ENCODE measurements at regions not wholly inside any gene's neighbourhood (a gene's known extent, or its start where the extent isn't known, plus 50 kb on each side); places are given as distances from the start of the nearest gene placed in this dataset.

DNA sequence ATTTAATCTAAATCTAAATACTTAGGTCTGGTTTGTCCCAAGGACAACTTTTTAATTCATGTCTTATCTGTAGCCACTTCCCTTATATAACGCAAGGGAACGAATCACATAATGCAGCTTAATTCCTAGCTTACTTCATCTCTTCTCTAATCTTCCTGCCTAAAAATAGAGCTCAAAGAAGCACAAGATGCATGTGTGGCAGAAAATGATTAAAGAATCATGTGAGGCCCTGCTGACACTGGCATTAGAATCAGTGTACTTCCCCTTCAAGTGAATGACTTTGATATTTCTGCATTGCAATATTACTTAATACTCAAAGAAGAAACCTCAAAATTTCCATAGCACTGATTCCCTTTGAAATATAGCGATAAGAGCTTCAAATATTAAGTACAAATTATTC, 317.9 kb upstream of the FTMT start:
- Histone ChIP-seq H3K9ac (ENCODE audit: low read depth, low read length) (no peak overlapping the region), H3K9me3 (ENCODE audit: insufficient read depth, low read depth, low read length) (no peaks in the 10 kb centered on the region), H3K27me3 (ENCODE audit: insufficient read depth, low read length) (no peaks in the 10 kb centered on the region), H3K4me1 (ENCODE audit: insufficient read depth, low read length) (no peaks in the 10 kb centered on the region), H3K4me3 (ENCODE audit: low read length) (no peak overlapping the region), H3K27ac (ENCODE audit: low read length) (no peak overlapping the region), H3K36me3 (ENCODE audit: insufficient read depth, low read depth, low read length) (no peaks in the 10 kb centered on the region)

GRCh38 chr5:121550989-121551388, 300.7 kb upstream of the FTMT start:
- Histone ChIP-seq H3K9me3 (ENCODE audit: insufficient read depth, low read depth, low read length) (no peaks in the 10 kb centered on the region), H3K4me1 (ENCODE audit: insufficient read depth, low read length) (no peaks in the 10 kb centered on the region), H3K9ac (ENCODE audit: low read depth, low read length) (no peak overlapping the region), H3K4me3 (ENCODE audit: low read length) (no peak overlapping the region), H3K27ac (ENCODE audit: low read length) (no peak overlapping the region), H3K27me3 (ENCODE audit: insufficient read depth, low read length) (no peaks in the 10 kb centered on the region), H3K36me3 (ENCODE audit: insufficient read depth, low read depth, low read length) (no peaks in the 10 kb centered on the region)

DNA sequence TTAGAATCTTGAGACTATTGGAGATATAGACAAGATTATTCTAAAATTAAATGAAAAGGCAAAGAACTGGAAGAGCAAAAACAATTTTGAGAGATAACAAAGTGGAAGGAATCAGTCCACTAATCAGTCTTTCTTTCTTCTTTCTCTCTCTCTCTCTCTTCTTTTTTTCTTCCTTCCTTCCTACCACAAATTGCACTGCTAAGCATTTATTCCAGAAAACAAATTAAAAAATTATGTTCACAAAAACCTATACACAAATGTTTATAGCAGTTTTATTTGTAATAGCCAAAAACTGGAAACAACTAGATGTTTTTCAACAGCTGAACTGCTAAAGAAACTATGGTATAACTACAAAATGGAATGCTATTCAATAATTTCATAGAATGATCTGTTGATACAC, 291.9 kb upstream of the FTMT start:
- Histone ChIP-seq H3K9me3 (ENCODE audit: insufficient read depth, low read depth, low read length) (no peaks in the 10 kb centered on the region), H3K27me3 (ENCODE audit: insufficient read depth, low read length) (no peaks in the 10 kb centered on the region), H3K4me3 (ENCODE audit: low read length) (no peak overlapping the region), H3K36me3 (ENCODE audit: insufficient read depth, low read depth, low read length) (no peaks in the 10 kb centered on the region), H3K4me1 (ENCODE audit: insufficient read depth, low read length) (no peaks in the 10 kb centered on the region), H3K9ac (ENCODE audit: low read depth, low read length) (no peak overlapping the region), H3K27ac (ENCODE audit: low read length) (no peak overlapping the region)

GRCh38 chr5:121572061-121572460, 279.6 kb upstream of the FTMT start:
- no peaks in the 10 kb centered on the region for H3K4me1 ChIP-seq (ENCODE audit: insufficient read depth, low read length)
- H3K4me3 ChIP-seq (ENCODE audit: low read length) = no peak overlapping the region
- no peaks in the 10 kb centered on the region for H3K36me3 ChIP-seq (ENCODE audit: insufficient read depth, low read depth, low read length)
- no peak overlapping the region for H3K27ac ChIP-seq (ENCODE audit: low read length)
- H3K9me3 ChIP-seq (ENCODE audit: insufficient read depth, low read depth, low read length) = no peaks in the 10 kb centered on the region
- no peak overlapping the region for H3K9ac ChIP-seq (ENCODE audit: low read depth, low read length)
- H3K27me3 ChIP-seq (ENCODE audit: insufficient read depth, low read length) = no peaks in the 10 kb centered on the region

DNA sequence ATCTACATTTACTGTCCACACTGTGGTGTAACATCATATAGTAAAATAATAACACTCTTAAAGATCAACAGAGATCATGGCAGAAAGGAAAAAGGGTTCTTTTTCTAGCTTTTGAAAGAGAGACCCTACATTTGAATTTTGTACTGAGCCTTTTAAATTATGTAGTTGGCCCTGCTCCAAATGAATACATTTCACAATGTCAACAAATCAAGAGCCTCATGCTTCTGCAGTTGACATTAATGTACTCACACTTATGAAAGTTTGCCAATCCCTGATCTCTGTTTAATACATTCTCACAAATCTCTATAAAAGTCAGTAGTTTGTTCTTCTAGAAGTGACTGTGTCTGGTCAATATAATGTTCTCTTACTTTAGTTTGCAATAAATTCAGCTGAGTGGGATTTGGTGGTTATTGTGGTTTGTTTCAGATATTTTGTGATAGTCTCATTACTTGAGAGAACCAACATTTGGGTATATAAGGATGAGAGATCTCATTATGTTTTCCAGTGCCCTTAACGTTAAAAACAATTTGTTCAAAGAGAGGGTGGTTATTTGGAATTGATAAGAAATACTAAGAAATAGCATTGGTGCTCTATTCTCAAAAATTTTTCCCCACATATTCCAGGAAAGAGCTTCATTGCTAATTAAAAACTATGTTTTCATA, 277.8 kb upstream of the FTMT start:
- no peak overlapping the region for H3K9ac ChIP-seq (ENCODE audit: low read depth, low read length)
- H3K9me3 ChIP-seq (ENCODE audit: insufficient read depth, low read depth, low read length) = no peaks in the 10 kb centered on the region
- H3K27ac ChIP-seq (ENCODE audit: low read length) = no peak overlapping the region
- no peaks in the 10 kb centered on the region for H3K36me3 ChIP-seq (ENCODE audit: insufficient read depth, low read depth, low read length)
- no peak overlapping the region for H3K4me3 ChIP-seq (ENCODE audit: low read length)
- H3K27me3 ChIP-seq (ENCODE audit: insufficient read depth, low read length) = no peaks in the 10 kb centered on the region
- H3K4me1 ChIP-seq (ENCODE audit: insufficient read depth, low read length) = no peaks in the 10 kb centered on the region

- no peaks in the 10 kb centered on the region for H3K36me3 ChIP-seq (ENCODE audit: insufficient read depth, low read depth, low read length)
- no peaks in the 10 kb centered on the region for H3K27me3 ChIP-seq (ENCODE audit: insufficient read depth, low read length)
- H3K4me3 ChIP-seq (ENCODE audit: low read length) = no peak overlapping the region
- no peak overlapping the region for H3K27ac ChIP-seq (ENCODE audit: low read length)
- no peak overlapping the region for H3K9ac ChIP-seq (ENCODE audit: low read depth, low read length)
- H3K9me3 ChIP-seq (ENCODE audit: insufficient read depth, low read depth, low read length) = no peaks in the 10 kb centered on the region
- no peaks in the 10 kb centered on the region for H3K4me1 ChIP-seq (ENCODE audit: insufficient read depth, low read length)
These were observed 270.1 kb upstream of the FTMT start for GRCh38 chr5:121581588-121581987.

- no peaks in the 10 kb centered on the region for H3K36me3 ChIP-seq (ENCODE audit: insufficient read depth, low read depth, low read length)
- H3K27ac ChIP-seq (ENCODE audit: low read length) = no peak overlapping the region
- H3K9me3 ChIP-seq (ENCODE audit: insufficient read depth, low read depth, low read length) = peaks cover 21% of the 10 kb centered on the region
- no peak overlapping the region for H3K9ac ChIP-seq (ENCODE audit: low read depth, low read length)
- no peaks in the 10 kb centered on the region for H3K4me1 ChIP-seq (ENCODE audit: insufficient read depth, low read length)
- H3K27me3 ChIP-seq (ENCODE audit: insufficient read depth, low read length) = no peaks in the 10 kb centered on the region
- no peak overlapping the region for H3K4me3 ChIP-seq (ENCODE audit: low read length)
These were observed 254.8 kb upstream of the FTMT start for GRCh38 chr5:121596882-121597281.

DNA sequence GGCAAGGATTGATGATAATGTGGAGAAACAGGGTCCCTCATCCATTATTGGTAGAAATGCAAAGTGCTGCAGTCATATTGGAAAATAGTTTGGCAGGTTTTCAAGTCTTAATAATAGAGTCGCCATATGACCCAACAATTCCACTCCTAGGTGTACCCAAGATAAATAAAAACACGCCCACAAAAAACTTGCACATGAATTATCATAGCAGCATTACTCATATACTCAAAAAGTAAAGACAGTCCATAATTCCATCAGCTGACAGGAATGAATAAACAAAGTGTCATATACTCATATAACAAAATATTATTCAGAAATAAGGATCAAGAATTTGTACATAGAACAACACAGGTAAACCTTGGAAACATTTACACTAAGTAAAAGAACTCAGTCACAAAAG, 242.9 kb upstream of the FTMT start:
- no peaks in the 10 kb centered on the region for H3K36me3 ChIP-seq (ENCODE audit: insufficient read depth, low read depth, low read length)
- no peaks in the 10 kb centered on the region for H3K27me3 ChIP-seq (ENCODE audit: insufficient read depth, low read length)
- H3K9ac ChIP-seq (ENCODE audit: low read depth, low read length) = no peak overlapping the region
- H3K9me3 ChIP-seq (ENCODE audit: insufficient read depth, low read depth, low read length) = no peaks in the 10 kb centered on the region
- H3K27ac ChIP-seq (ENCODE audit: low read length) = no peak overlapping the region
- no peaks in the 10 kb centered on the region for H3K4me1 ChIP-seq (ENCODE audit: insufficient read depth, low read length)
- no peak overlapping the region for H3K4me3 ChIP-seq (ENCODE audit: low read length)

DNA sequence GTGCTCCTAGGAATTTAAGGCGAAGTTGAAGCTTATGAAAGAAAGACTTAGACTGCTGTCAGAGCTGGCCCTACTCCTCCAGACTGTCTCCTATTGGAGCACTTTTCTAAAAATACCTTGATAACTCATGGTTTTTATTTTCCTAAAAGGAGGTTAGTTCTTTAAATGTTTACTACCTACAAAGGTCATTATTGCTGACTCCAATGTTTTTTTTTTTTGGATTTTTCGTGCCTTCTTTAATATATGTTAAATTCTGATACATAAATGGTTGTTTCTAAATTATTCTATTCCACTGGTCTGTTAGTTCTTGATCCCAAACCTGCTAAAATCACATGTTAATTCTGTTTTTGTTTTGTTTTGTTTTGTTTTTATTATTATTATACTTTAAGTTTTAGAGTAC, 227.6 kb upstream of the FTMT start:
- Histone ChIP-seq H3K9me3 (ENCODE audit: insufficient read depth, low read depth, low read length) (no peaks in the 10 kb centered on the region), H3K27me3 (ENCODE audit: insufficient read depth, low read length) (no peaks in the 10 kb centered on the region), H3K36me3 (ENCODE audit: insufficient read depth, low read depth, low read length) (no peaks in the 10 kb centered on the region), H3K4me1 (ENCODE audit: insufficient read depth, low read length) (no peaks in the 10 kb centered on the region), H3K4me3 (ENCODE audit: low read length) (no peak overlapping the region), H3K9ac (ENCODE audit: low read depth, low read length) (no peak overlapping the region), H3K27ac (ENCODE audit: low read length) (no peak overlapping the region)

- no peak overlapping the region for H3K27ac ChIP-seq (ENCODE audit: low read length)
- H3K9ac ChIP-seq (ENCODE audit: low read depth, low read length) = no peak overlapping the region
- H3K36me3 ChIP-seq (ENCODE audit: insufficient read depth, low read depth, low read length) = no peaks in the 10 kb centered on the region
- no peaks in the 10 kb centered on the region for H3K4me1 ChIP-seq (ENCODE audit: insufficient read depth, low read length)
- H3K9me3 ChIP-seq (ENCODE audit: insufficient read depth, low read depth, low read length) = no peaks in the 10 kb centered on the region
- H3K27me3 ChIP-seq (ENCODE audit: insufficient read depth, low read length) = no peaks in the 10 kb centered on the region
- no peak overlapping the region for H3K4me3 ChIP-seq (ENCODE audit: low read length)
These were observed 222.9 kb upstream of the FTMT start for GRCh38 chr5:121628783-121629182.

DNA sequence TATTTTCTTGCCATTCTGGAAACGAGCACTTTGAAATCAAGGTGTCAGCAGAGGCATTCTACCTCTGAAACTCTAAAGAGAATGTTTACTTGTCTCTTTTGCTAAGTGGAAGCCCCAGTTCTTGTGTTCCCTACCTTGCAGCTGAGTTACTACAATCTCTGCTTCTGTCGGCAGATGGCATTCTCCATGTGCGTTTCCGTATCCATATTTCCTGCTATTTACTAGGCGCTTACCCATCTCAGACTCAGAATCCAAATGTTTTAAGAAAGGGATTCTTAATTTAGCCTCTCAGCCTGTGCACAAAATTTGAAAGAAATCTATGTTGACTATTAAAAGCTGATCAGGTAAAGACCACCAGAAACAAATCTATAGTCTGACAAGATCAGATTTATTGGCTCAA, 221.3 kb upstream of the FTMT start:
- H3K9ac ChIP-seq (ENCODE audit: low read depth, low read length) = no peak overlapping the region
- H3K9me3 ChIP-seq (ENCODE audit: insufficient read depth, low read depth, low read length) = no peaks in the 10 kb centered on the region
- H3K27ac ChIP-seq (ENCODE audit: low read length) = no peak overlapping the region
- H3K27me3 ChIP-seq (ENCODE audit: insufficient read depth, low read length) = no peaks in the 10 kb centered on the region
- H3K4me3 ChIP-seq (ENCODE audit: low read length) = no peak overlapping the region
- H3K36me3 ChIP-seq (ENCODE audit: insufficient read depth, low read depth, low read length) = no peaks in the 10 kb centered on the region
- no peaks in the 10 kb centered on the region for H3K4me1 ChIP-seq (ENCODE audit: insufficient read depth, low read length)

DNA sequence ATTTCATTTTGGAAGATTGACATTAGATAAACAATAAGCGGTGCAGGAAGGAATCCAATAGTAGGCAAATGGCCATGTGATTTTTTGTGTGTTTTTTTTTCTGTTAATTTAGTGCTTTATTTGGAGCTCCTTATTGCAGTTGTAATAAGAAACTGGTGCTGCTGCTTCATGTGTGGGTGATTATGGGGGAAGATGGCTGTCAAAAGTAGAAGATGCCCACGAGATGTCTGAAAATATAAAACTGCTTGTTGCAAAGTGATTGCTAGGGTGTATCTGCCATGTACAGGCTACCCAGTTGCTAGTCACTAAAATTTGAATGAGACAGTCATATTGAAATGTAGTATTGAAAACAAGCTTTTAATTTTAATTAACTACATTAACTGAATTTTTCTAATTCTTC, 216.7 kb upstream of the FTMT start:
- Histone ChIP-seq H3K36me3 (ENCODE audit: insufficient read depth, low read depth, low read length) (no peaks in the 10 kb centered on the region), H3K9me3 (ENCODE audit: insufficient read depth, low read depth, low read length) (no peaks in the 10 kb centered on the region), H3K27ac (ENCODE audit: low read length) (no peak overlapping the region), H3K9ac (ENCODE audit: low read depth, low read length) (no peak overlapping the region), H3K27me3 (ENCODE audit: insufficient read depth, low read length) (no peaks in the 10 kb centered on the region), H3K4me1 (ENCODE audit: insufficient read depth, low read length) (no peaks in the 10 kb centered on the region), H3K4me3 (ENCODE audit: low read length) (no peak overlapping the region)
